ENCODE measurements at regions not wholly inside any gene's neighbourhood (a gene's known extent, or its start where the extent isn't known, plus 50 kb on each side); places are given as distances from the start of the nearest gene placed in this dataset.
"Not testable (repeated sequence)": the region's sequence is repeated elsewhere in the genome, so short reads cannot be mapped to it uniquely, and the experiment has no call there.

- no peak for DNase-seq (ENCODE audit: low read depth)
Measured at GRCh38 chr2:129565551-129566109, 413.8 kb upstream of the RAB6C start.

DNA sequence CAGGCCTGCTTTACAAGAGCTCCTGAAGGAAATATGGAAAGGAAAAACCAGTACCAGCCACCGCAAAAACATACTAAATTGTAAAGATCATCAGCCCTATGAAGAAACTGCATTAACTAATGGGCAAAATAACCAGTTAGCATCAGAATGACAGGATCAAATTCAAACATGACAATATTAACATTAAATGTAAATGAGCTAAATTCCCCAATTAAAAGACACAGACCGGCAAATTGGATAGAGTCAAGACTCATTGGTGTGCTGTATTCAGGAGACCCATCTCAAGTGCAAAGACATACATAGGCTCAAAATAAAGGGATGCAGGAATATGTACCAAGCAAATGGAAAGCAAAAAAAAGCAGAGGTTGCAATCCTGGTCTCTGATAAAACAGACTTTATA lies 408.7 kb upstream of the RAB6C start:
- not testable (repeated sequence) for DNase-seq (ENCODE audit: low read depth)

- DNase-seq (ENCODE audit: low read depth): no peak
Measured at GRCh38 chr2:129575431-129575830, 404.0 kb upstream of the RAB6C start.

DNA sequence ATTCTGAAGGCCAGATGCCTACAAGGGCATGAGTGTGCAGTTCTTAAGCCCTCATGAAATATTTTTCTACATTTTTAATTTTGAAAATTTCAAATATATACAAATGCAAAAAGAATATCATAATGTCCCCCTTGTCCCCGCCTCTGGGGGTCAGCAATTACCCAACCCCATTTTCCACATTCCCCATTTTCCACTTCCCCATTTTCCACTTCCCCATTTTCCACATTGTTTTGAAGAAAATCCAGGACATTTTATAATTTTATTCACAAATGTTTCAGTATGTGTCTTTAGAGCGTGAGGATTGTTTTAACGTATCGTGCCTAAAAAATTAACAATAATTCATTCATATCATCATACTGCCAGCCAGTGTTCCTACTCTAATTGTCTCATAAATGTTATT lies 403.6 kb upstream of the RAB6C start:
- DNase-seq (ENCODE audit: low read depth): no peak

- DNase-seq (ENCODE audit: low read depth): no peak
Measured at GRCh38 chr2:129580001-129580400, 399.5 kb upstream of the RAB6C start.

GRCh38 chr2:129585760-129586159 lies 393.7 kb upstream of the RAB6C start:
- no peak for DNase-seq (ENCODE audit: low read depth)

- DNase-seq (ENCODE audit: low read depth): no peak
Measured at GRCh38 chr2:129587426-129588064, 391.9 kb upstream of the RAB6C start.

- DNase-seq (ENCODE audit: low read depth): no peak
Measured at GRCh38 chr2:129604560-129604959, 374.9 kb upstream of the RAB6C start.

DNA sequence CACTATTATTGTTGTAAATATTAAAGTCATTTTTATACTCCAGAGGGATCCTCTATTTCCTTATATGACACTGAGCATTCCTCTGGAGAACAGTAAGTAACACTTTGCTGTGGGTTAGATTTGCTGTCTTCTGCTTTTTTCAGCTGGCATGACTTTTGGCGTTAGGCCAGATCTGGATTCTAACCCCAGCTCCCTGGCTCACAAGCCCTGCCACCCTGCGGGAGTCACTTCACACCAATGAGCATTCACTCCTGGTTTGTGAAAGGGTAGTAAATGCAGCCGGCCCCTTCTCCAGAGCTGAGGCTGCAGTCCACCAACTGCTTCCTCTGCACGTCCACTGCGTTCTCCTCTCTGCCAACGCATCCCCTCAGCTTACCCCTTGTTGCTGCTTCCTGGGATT lies 373.8 kb upstream of the RAB6C start:
- no peak for DNase-seq (ENCODE audit: low read depth)

DNA sequence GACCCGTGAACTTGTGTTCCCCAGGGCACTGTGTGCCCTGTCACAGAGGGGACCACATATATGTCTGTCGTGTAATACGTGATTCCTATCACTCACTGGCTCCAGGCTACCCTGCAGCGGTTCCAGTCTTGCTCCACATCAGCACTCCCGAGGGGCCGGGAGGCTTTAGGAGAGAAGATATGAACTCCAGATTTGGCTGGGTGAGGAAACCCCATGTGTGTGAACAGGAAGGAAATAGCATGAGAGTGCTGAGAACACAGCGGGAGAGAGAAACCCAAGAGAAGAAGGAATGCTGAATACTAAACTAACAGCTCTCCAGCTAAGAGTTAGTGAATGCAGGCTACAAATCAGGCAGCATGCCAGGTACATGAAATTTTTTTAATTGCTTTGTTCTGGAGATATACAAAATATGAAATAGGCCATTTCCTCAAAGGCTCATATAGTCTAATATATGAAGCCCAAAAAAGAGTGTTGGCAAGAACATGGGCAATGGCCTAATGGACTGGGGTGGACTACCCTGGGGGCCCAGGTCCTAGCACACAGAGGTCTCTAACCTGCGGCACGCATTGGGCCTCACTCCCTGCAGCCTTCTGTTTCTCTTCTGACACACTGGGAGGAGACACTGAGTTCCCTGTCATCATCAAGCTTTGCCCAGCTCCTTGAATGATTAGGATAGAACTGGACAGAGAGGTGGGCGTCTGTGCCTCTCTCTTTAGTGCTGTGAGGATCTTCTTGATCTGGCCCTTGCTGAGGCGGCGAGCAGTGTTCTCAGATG lies 372.8 kb upstream of the RAB6C start:
- DNase-seq (ENCODE audit: low read depth): no peak

DNA sequence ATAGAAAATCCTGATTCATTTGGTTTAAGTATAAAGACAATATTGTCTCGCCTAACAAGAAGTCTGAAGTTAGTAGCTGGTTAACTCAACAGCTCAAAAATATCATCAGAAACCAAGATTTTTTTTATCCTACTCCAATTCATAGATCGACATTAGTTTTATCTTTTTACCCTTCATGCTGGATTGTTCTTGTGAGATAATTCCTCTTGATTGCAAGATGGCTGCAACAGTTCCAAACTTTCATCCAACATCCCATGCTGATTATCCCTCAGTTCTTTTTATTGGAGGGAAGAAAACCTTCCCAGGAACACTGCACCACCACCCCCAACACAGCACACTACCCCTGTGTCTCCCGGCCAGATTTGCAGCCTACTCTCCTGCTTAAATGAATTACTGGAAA lies 370.2 kb upstream of the RAB6C start:
- no peak for DNase-seq (ENCODE audit: low read depth)

- DNase-seq (ENCODE audit: low read depth): no peak
Measured at GRCh38 chr2:129610766-129611165, 368.7 kb upstream of the RAB6C start.

- DNase-seq (ENCODE audit: low read depth): no peak
Measured at GRCh38 chr2:129611471-129611870, 368.0 kb upstream of the RAB6C start.

DNA sequence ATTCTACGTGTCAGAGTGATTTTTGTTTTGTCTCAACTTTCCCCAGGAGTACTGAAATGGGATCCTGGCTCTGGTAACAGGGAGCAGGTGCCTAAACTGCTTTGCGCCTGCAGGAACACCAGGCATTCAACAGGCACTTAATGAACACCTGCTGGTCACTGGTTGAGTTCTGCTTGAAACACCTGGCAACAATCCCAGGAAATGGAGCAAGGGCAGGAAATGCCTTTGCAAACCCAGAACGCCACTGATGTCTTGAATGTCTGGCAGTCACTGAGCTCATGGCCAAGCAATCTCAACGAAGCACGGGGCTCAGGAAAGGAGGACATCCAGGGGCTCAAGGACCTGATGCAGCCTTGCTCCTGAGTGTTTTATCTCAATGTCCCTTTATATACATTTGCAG lies 360.0 kb upstream of the RAB6C start:
- no peak for DNase-seq (ENCODE audit: low read depth)

DNA sequence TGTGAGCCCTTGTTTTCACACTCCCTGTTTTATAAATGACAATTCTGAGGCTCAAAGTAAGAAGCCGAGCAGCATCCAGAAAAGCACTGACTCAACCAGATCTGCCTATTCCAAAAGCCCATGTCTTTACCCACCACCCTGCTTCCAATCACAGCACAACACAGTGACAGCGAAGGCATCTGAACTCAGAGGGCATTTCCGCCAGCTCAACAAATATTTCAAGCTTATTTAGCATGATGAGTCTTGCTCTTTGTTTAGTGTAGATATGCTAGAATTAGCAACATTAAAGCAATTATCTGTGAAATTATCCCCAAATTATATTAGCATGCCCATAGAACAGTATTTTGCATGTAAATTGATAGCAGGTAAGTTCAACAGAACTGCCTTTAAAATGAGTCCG lies 359.1 kb upstream of the RAB6C start:
- DNase-seq (ENCODE audit: low read depth): no peak

- no peak for DNase-seq (ENCODE audit: low read depth)
Measured at GRCh38 chr2:129623783-129624182, 355.7 kb upstream of the RAB6C start.

- DNase-seq (ENCODE audit: low read depth): no peak
Measured at GRCh38 chr2:129627437-129627836, 352.0 kb upstream of the RAB6C start.

DNA sequence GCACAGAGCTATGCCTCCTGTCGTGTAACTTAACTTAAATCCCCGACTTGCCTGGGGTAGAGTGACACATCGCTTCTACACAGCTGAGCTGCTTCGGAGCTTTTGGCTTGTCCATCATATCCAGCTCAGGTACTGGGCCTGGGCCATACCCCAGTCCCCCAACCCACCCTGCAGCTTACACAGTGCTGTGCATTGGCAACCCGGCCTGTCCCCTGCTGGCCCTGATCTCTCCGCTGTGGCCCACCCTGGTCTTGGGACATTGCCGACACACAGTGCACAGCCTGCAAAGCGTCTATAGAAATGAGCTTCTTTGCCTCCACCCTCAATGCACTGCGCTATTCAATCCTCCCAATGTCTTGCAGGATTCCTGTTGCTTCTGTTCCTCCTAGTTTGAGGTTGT lies 342.8 kb upstream of the RAB6C start:
- no peak for DNase-seq (ENCODE audit: low read depth)

DNA sequence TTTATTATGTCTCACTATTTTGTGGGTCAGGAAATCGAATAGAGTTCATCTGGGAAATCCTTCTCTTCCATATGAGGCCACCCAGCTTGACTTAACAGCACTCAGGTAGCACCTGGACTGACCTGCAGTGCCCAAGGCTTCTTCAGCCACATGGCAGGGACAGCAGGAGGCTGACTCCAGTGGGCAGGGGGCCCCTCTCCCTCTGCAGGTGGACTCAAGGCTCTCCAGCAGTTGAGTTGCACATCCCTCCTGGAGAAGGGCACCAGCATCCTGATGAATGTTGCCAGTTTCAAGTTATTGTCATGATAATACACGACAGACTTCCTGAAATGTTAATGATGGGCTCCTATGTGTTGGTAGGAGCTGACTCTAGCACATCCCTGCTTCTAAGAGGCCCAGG lies 338.1 kb upstream of the RAB6C start:
- no peak for DNase-seq (ENCODE audit: low read depth)

DNA sequence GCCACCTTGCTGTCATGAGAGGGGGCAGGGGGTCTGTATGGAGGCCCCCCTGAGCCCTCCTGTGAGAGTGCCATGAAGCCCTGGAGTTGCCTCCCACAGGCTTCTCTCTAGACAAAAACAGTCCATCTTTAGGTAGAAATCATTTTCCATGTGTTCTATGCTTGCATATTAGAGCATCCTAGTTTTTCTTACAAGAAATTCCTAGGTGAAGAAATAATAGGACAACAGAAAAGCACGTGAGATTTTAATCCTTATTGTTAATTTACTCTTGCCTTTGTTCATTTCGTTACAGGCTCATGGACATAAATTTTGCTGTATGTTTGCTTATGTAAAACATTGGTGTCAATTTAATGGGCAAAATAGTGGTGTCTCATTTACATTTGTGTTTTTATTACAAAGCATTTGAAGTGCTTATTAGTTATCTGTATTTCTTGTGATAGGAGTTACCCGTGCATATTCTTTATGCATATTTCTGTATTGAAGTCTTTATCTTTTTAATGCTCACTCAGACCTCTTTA lies 336.9 kb upstream of the RAB6C start:
- no peak for DNase-seq (ENCODE audit: low read depth)

GRCh38 chr2:129645335-129645734 lies 334.1 kb upstream of the RAB6C start:
- DNase-seq (ENCODE audit: low read depth): no peak

DNA sequence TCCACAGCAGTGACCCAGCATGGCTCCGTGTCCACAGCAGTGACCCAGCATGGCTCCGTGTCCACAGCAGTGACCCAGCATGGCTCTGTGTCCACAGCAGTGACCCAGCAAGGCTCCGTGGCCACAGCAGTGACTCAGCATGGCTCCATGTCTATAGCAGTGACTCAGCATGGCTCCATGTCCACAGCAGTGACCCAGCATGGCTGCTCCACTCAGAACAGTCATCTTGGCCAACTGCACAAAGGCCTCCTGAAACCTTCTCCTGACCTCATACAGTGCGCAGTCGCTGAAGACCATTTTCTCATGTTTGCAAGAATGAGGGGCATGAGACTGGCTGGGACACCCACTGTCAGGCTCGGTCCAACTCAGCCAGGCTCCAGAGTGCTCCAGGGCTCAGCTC lies 333.4 kb upstream of the RAB6C start:
- DNase-seq (ENCODE audit: low read depth): no peak

DNA sequence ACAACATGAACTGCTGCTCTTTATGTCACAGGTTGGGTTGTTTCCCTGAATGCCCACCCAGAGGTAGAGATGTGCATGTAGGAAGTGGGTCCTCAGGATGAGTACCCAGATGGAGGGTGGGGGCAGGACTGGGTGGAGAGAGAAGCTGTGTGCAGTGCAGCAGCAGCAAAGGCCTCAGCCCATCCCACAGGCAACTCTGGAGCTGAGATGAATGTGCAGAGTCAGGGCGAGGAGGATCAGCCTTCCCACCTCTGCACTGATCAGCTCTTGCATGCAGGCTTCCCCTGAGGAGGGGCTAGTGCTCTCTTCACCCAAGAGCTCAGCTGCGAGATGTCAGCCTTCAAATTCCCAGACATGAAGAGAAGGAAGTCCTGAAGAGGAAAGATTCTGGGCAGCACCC lies 326.2 kb upstream of the RAB6C start:
- DNase-seq (ENCODE audit: low read depth): no peak
